GF-D8 (cell line): ENCODE measurements at regions not wholly inside any gene's neighbourhood (a gene's known extent, or its start where the extent isn't known, plus 50 kb on each side); places are given as distances from the start of the nearest gene placed in this dataset.

Source experiments
- DNase-seq: peaks from one replicate; lab custom pipeline; 2025; lab: John Stamatoyannopoulos, UW

GRCh38 chr6:134455319-134455718 lies 137.4 kb upstream of the SGK1 start:
- DNase-seq, result no peak

GRCh38 chr6:134454794-134455193 lies 136.9 kb upstream of the SGK1 start:
- DNase-seq, result no peak

GRCh38 chr6:134453792-134454510 lies 136.0 kb upstream of the SGK1 start:
- no peak for DNase-seq

GRCh38 chr6:134452906-134453305 lies 135.0 kb upstream of the SGK1 start:
- no peak for DNase-seq

GRCh38 chr6:134451529-134451928 lies 133.6 kb upstream of the SGK1 start:
- no peak for DNase-seq

- DNase-seq, result no peak
Measured at GRCh38 chr6:134449781-134450180, 131.9 kb upstream of the SGK1 start.

- no peak for DNase-seq
Measured at GRCh38 chr6:134449004-134449403, 131.1 kb upstream of the SGK1 start.

- DNase-seq, result no peak
Measured at GRCh38 chr6:134447883-134448387, 130.0 kb upstream of the SGK1 start.

GRCh38 chr6:134447423-134447822 lies 129.5 kb upstream of the SGK1 start:
- no peak for DNase-seq

- DNase-seq, result no peak
Measured at GRCh38 chr6:134446896-134447295, 129.0 kb upstream of the SGK1 start.

- no peak for DNase-seq
Measured at GRCh38 chr6:134446218-134446848, 128.4 kb upstream of the SGK1 start.

- DNase-seq, result no peak
Measured at GRCh38 chr6:134443009-134443408, 125.1 kb upstream of the SGK1 start.

- no peak for DNase-seq
Measured at GRCh38 chr6:134442073-134442472, 124.2 kb upstream of the SGK1 start.

GRCh38 chr6:134438837-134439236 lies 120.9 kb upstream of the SGK1 start:
- DNase-seq, result no peak

- DNase-seq, result no peak
Measured at GRCh38 chr6:134437376-134437775, 119.5 kb upstream of the SGK1 start.

GRCh38 chr6:134436950-134437349 lies 119.0 kb upstream of the SGK1 start:
- DNase-seq, result no peak

- DNase-seq, result no peak
Measured at GRCh38 chr6:134436281-134436815, 118.4 kb upstream of the SGK1 start.

- no peak for DNase-seq
Measured at GRCh38 chr6:134435814-134436280, 117.9 kb upstream of the SGK1 start.

GRCh38 chr6:134434019-134434942 lies 116.4 kb upstream of the SGK1 start:
- no peak for DNase-seq

- no peak for DNase-seq
Measured at GRCh38 chr6:134432036-134432435, 114.1 kb upstream of the SGK1 start.

- no peak for DNase-seq
Measured at GRCh38 chr6:134431421-134431859, 113.5 kb upstream of the SGK1 start.

- no peak for DNase-seq
Measured at GRCh38 chr6:134429861-134430380, 112.0 kb upstream of the SGK1 start.
